HG03354 (cell line): ENCODE measurements at regions not wholly inside any gene's neighbourhood (a gene's known extent, or its start where the extent isn't known, plus 50 kb on each side); places are given as distances from the start of the nearest gene placed in this dataset.

ENCODE experiments used
- ATAC-seq: cut with Tn5 transposase; IDR thresholded peaks from one replicate; pipeline ENCODE4 v1.9.1; 2021; ENCODE audit warnings: mild to moderate bottlenecking; ENCODE audit not compliant: unreplicated experiment, poor library complexity, severe bottlenecking

GRCh38 chr22:19574247-19574646 lies 50.0 kb upstream of the CLDN5 start:
- no peak for ATAC-seq

- ATAC-seq, result no peak
These were observed 52.5 kb upstream of the CLDN5 start for GRCh38 chr22:19576460-19577421.

- ATAC-seq, result no peak
These were observed 53.3 kb upstream of the CLDN5 start for GRCh38 chr22:19577422-19577966.

GRCh38 chr22:19578180-19579004 lies 54.2 kb upstream of the CLDN5 start:
- no peak for ATAC-seq

- no peak for ATAC-seq
These were observed 55.1 kb upstream of the CLDN5 start for GRCh38 chr22:19579115-19579811.

- ATAC-seq, result no peak
These were observed 55.7 kb upstream of the CLDN5 start for GRCh38 chr22:19579880-19580279.

GRCh38 chr22:19580291-19580890 lies 56.2 kb upstream of the CLDN5 start:
- no peak for ATAC-seq

- ATAC-seq, result no peak
These were observed 58.0 kb upstream of the CLDN5 start for GRCh38 chr22:19582033-19582693.

GRCh38 chr22:19586922-19587684 lies 62.9 kb upstream of the CLDN5 start:
- ATAC-seq, result no peak

GRCh38 chr22:19590696-19591095 lies 66.5 kb upstream of the CLDN5 start:
- ATAC-seq, result no peak

GRCh38 chr22:19591568-19591967 lies 67.4 kb upstream of the CLDN5 start:
- ATAC-seq, result no peak

- ATAC-seq, result no peak
These were observed 68.3 kb upstream of the CLDN5 start for GRCh38 chr22:19592464-19592863.

- ATAC-seq, result no peak
These were observed 69.9 kb upstream of the CLDN5 start for GRCh38 chr22:19593991-19594569.

GRCh38 chr22:19595532-19595931 lies 71.3 kb upstream of the CLDN5 start:
- no peak for ATAC-seq

- no peak for ATAC-seq
These were observed 72.6 kb upstream of the CLDN5 start for GRCh38 chr22:19596680-19597398.

- ATAC-seq, result no peak
These were observed 73.2 kb upstream of the CLDN5 start for GRCh38 chr22:19597399-19597735.

GRCh38 chr22:19598054-19598855 lies 74.0 kb upstream of the CLDN5 start:
- ATAC-seq, result no peak
